ENCODE measurements at regions not wholly inside any gene's neighbourhood (a gene's known extent, or its start where the extent isn't known, plus 50 kb on each side); places are given as distances from the start of the nearest gene placed in this dataset.

- no peak for DNase-seq
These were observed 82.1 kb downstream of the MTERF1 start for GRCh38 chr7:91798425-91798824.

- DNase-seq: no peak
These were observed 80.1 kb downstream of the MTERF1 start for GRCh38 chr7:91800389-91800788.

- no peak for DNase-seq
These were observed 79.0 kb downstream of the MTERF1 start for GRCh38 chr7:91801331-91801983.

- DNase-seq: no peak
These were observed 69.3 kb downstream of the MTERF1 start for GRCh38 chr7:91811236-91811635.

- no peak for DNase-seq
These were observed 68.9 kb downstream of the MTERF1 start for GRCh38 chr7:91811641-91812040.

GRCh38 chr7:91812388-91812787 is 68.1 kb downstream of the MTERF1 start:
- DNase-seq: no peak

GRCh38 chr7:91814189-91814588 is 66.3 kb downstream of the MTERF1 start:
- DNase-seq: no peak

All from hippocampal formation (tissue), 2 donors.